H9 (cell line): ENCODE measurements at regions not wholly inside any gene's neighbourhood (a gene's known extent, or its start where the extent isn't known, plus 50 kb on each side); places are given as distances from the start of the nearest gene placed in this dataset.
A peak's percentile ranks its signal among the peaks of the same experiment; 100 is the strongest.

Source experiments
- DNase-seq: peaks from one replicate; pipeline ENCODE4 v3.0.0-alpha.2; 2017
- H2AFZ ChIP-seq: one replicate; pipeline ENCODE4 v1.6.1; 2013; ENCODE audit warnings: mild to moderate bottlenecking, low read length, control low read depth, moderate library complexity
- H2AK5ac ChIP-seq: 2 replicates; pipeline ENCODE4 v1.6.1; 2013; ENCODE audit warnings: low read length, control low read depth, mixed read lengths; ENCODE audit not compliant: insufficient read length
- H2BK120ac ChIP-seq: one replicate; pipeline ENCODE4 v1.6.1; 2013; ENCODE audit warnings: low read depth, mild to moderate bottlenecking, low read length, control low read depth, inconsistent platforms; ENCODE audit not compliant: poor library complexity, severe bottlenecking
- H2BK12ac ChIP-seq: 2 replicates; pipeline ENCODE4 v1.6.1; 2013; ENCODE audit warnings: low read length, control low read depth, mixed read lengths, low read depth; ENCODE audit not compliant: insufficient read length
- H2BK15ac ChIP-seq: 2 replicates; pipeline ENCODE4 v1.6.1; 2013; ENCODE audit warnings: low read depth, low read length, control low read depth
- H2BK20ac ChIP-seq: one replicate; pipeline ENCODE4 v1.6.1; 2013; ENCODE audit warnings: low read depth, mild to moderate bottlenecking, low read length, control low read depth, inconsistent platforms; ENCODE audit not compliant: poor library complexity, severe bottlenecking
- H2BK5ac ChIP-seq: 2 replicates; pipeline ENCODE4 v1.6.1; 2013; ENCODE audit warnings: low read length, control low read depth, mixed read lengths; ENCODE audit not compliant: insufficient read length
- H3K14ac ChIP-seq: 2 replicates; pipeline ENCODE4 v1.6.1; 2013; ENCODE audit warnings: low read length, control low read depth; ENCODE audit not compliant: insufficient read depth
- H3K18ac ChIP-seq: 2 replicates; pipeline ENCODE4 v1.6.1; 2013; ENCODE audit warnings: low read depth, mild to moderate bottlenecking, mixed read lengths, low read length, control low read depth; ENCODE audit not compliant: insufficient read length
- H3K23ac ChIP-seq: 2 replicates; pipeline ENCODE4 v1.6.1; 2013; ENCODE audit warnings: low read length, control low read depth, mixed read lengths, low read depth; ENCODE audit not compliant: insufficient read length
- H3K23me2 ChIP-seq: 2 replicates; pipeline ENCODE4 v1.6.1; 2013; ENCODE audit warnings: low read depth, mild to moderate bottlenecking, mixed read lengths, low read length, control low read depth; ENCODE audit not compliant: insufficient read length, poor library complexity, severe bottlenecking
- H3K27ac ChIP-seq: 2 replicates; pipeline ENCODE4 v1.5.1; 2013; ENCODE audit warnings: low read length, control low read depth, mixed read lengths, low read depth; ENCODE audit not compliant: insufficient read length
- H3K27me3 ChIP-seq: 2 replicates; pipeline ENCODE4 v1.6.1; 2013; ENCODE audit warnings: low read length, control low read depth, inconsistent platforms; ENCODE audit not compliant: insufficient read depth
- H3K4ac ChIP-seq: 2 replicates; pipeline ENCODE4 v1.6.1; 2013; ENCODE audit warnings: low read depth, mild to moderate bottlenecking, control low read depth, inconsistent platforms, low read length, moderate library complexity
- H3K4me1 ChIP-seq: 2 replicates; pipeline ENCODE4 v1.6.1; 2013; ENCODE audit warnings: low read length, control low read depth, inconsistent platforms; ENCODE audit not compliant: insufficient read depth
- H3K4me2 ChIP-seq: 2 replicates; pipeline ENCODE4 v1.6.1; 2013; ENCODE audit warnings: low read length, control low read depth, mixed read lengths; ENCODE audit not compliant: insufficient read length, insufficient read depth
- H3K56ac ChIP-seq: 2 replicates; pipeline ENCODE4 v1.6.1; 2013; ENCODE audit warnings: low read depth, mild to moderate bottlenecking, mixed read lengths, low read length, control low read depth; ENCODE audit not compliant: insufficient read length
- H3K79me1 ChIP-seq: 2 replicates; pipeline ENCODE4 v1.6.1; 2013; ENCODE audit warnings: low read depth, mild to moderate bottlenecking, moderate library complexity, low read length, control low read depth, inconsistent platforms; ENCODE audit not compliant: insufficient read depth, poor library complexity, severe bottlenecking
- H3K79me2 ChIP-seq: 2 replicates; pipeline ENCODE4 v1.6.1; 2013; ENCODE audit warnings: low read length, control low read depth, inconsistent platforms; ENCODE audit not compliant: insufficient read depth
- H3K9ac ChIP-seq: 2 replicates; pipeline ENCODE4 v1.6.1; 2013; ENCODE audit warnings: low read length, control low read depth, mixed read lengths; ENCODE audit not compliant: insufficient read length; ENCODE audit errors: extremely low read depth
- H3K9me3 ChIP-seq: one replicate; pipeline ENCODE4 v1.6.1; 2013; ENCODE audit warnings: low read depth, low read length, inconsistent platforms; ENCODE audit not compliant: control insufficient read depth
- H3T11ph ChIP-seq: one replicate; pipeline ENCODE4 v1.6.1; 2013; ENCODE audit warnings: mild to moderate bottlenecking, low read length, control low read depth, inconsistent platforms
- H4K20me1 ChIP-seq: one replicate; pipeline ENCODE4 v1.6.1; 2013; ENCODE audit not compliant: control insufficient read depth, insufficient read length, insufficient read depth
- H4K5ac ChIP-seq: 2 replicates; pipeline ENCODE4 v1.6.1; 2013; ENCODE audit warnings: low read depth, mild to moderate bottlenecking, mixed read lengths, low read length, control low read depth; ENCODE audit not compliant: insufficient read length
- H4K8ac ChIP-seq: replicated peaks from 2 replicates; pipeline ENCODE4 v1.6.1; 2013; ENCODE audit warnings: low read length, control low read depth, mixed read lengths, low read depth; ENCODE audit not compliant: insufficient read length
- H4K91ac ChIP-seq: 2 replicates; pipeline ENCODE4 v1.6.1; 2013; ENCODE audit warnings: low read depth, mild to moderate bottlenecking, moderate library complexity, mixed read lengths, low read length, control low read depth; ENCODE audit not compliant: insufficient read length
- H3K27ac Mint-ChIP-seq, 3 experiments: 2 replicates in 2 of 3; 3 replicates in 1 of 3; pipeline ENCODE4 v1.8.0; 2020 to 2021; ENCODE audit warnings: mixed read lengths in 3 of 3, mild to moderate bottlenecking in 1 of 3, moderate library complexity in 1 of 3
- H3K27me3 Mint-ChIP-seq: 2 replicates; pipeline ENCODE4 v1.8.0; 2021; ENCODE audit warnings: low read depth, mild to moderate bottlenecking, moderate library complexity, mixed read lengths
- H3K36me3 Mint-ChIP-seq, 3 experiments: 2 replicates in 2 of 3; 3 replicates in 1 of 3; pipeline ENCODE4 v1.8.0; 2020 to 2021; ENCODE audit warnings: low read depth in 3 of 3, mixed read lengths in 3 of 3; ENCODE audit not compliant: insufficient read depth in 1 of 3
- H3K4me1 Mint-ChIP-seq, 2 experiments: 2 replicates each; pipeline ENCODE4 v1.8.0; 2020; ENCODE audit warnings: mixed read lengths in 2 of 2
- H3K4me3 Mint-ChIP-seq, 2 experiments: 2 replicates in 1 of 2; 3 replicates in 1 of 2; pipeline ENCODE4 v1.8.0; 2020 to 2021; ENCODE audit warnings: mild to moderate bottlenecking in 2 of 2, mixed read lengths in 2 of 2, moderate library complexity in 1 of 2
- H3K9me3 Mint-ChIP-seq, 2 experiments: 2 replicates in 1 of 2; 3 replicates in 1 of 2; pipeline ENCODE4 v1.8.0; 2020; ENCODE audit warnings: mild to moderate bottlenecking in 2 of 2, mixed read lengths in 2 of 2, moderate library complexity in 1 of 2
- CTCF ChIP-seq: fragments of 200-600 bp; sonication (generic); conservative IDR thresholded peaks from 3 replicates; pipeline ENCODE4 v1.8.0; 2021; ENCODE audit warnings: antibody characterized with exemption, mild to moderate bottlenecking
- WGBS: extraction: QIAGEN DNeasy Blood & Tissue Kit; methylation state at CpG from one replicate; pipeline ENCODE4 v1.1.7; 2013; ENCODE audit warnings: missing lambda C conversion rate, low lambda C conversion rate, mixed read lengths; ENCODE audit not compliant: insufficient read length; ENCODE audit errors: extremely low coverage; 5-methylcytosine and 5-hydroxymethylcytosine counted together

DNA sequence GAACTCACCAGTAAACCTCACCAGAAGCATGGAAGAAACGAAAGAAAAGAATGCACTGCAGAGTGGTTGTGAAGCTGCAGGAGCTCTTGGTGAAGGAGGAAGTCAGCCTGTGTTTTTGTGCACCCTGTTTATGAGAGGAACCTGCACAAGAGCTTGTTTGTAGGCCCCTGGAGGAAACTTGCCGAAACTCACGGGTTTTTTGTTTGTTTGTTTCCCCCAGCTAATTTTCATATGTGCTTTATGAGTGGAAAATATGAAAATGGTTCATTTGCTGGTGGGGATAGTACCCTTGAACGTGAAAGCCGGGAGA, 222.7 kb downstream of the C16orf95 start:
- Histone ChIP-seq H2BK120ac (no peak overlapping the region), H3K23me2 (no peaks in the 10 kb centered on the region), H2BK12ac (no peak overlapping the region), H3K23ac (no peak overlapping the region), H3K79me2 (no peaks in the 10 kb centered on the region), H2BK20ac (no peak overlapping the region), H2AK5ac (no peak overlapping the region), H2BK5ac (no peak overlapping the region), H2AFZ (no peak overlapping the region), H3K56ac (no peak overlapping the region), H3T11ph (no peak overlapping the region), H3K4me1 (no peaks in the 10 kb centered on the region; the same call in 1 of the 2 replicates), H3K18ac (no peak overlapping the region), H2BK15ac (no peak overlapping the region), H4K8ac (no peak overlapping the region), H3K4ac (no peak overlapping the region), H4K20me1 (no peaks in the 10 kb centered on the region), H3K9me3 (no peaks in the 10 kb centered on the region), H3K14ac (no peak overlapping the region), H3K9ac (no peak overlapping the region), H3K79me1 (no peaks in the 10 kb centered on the region), H3K27me3 (no peaks in the 10 kb centered on the region), H4K5ac (no peak overlapping the region), H4K91ac (no peak overlapping the region), H3K4me2 (no peak overlapping the region), H3K27ac (no peak overlapping the region)
- peaks cover 5% of the 10 kb centered on the region for H3K27me3 Mint-ChIP-seq
- no CpG with 5 or more reads among the region's 5 CpGs for WGBS
- H3K9me3 Mint-ChIP-seq: no peaks in the 10 kb centered on the region
- no peak for TF ChIP-seq CTCF
- no peak overlapping the region; a peak in 1 of 5 replicates for H3K4me3 Mint-ChIP-seq
- peaks cover 36 to 37% of the 10 kb centered on the region in 2 experiments for H3K4me1 Mint-ChIP-seq
- peak overlapping the region in 2 of 3 experiments; percentile 2 to 76; a peak in 3 of 7 replicates for H3K27ac Mint-ChIP-seq
- DNase-seq: no peak
- no peaks in the 10 kb centered on the region for H3K36me3 Mint-ChIP-seq
